Fibroblast of skin of left biceps (primary cell): ENCODE measurements at regions not wholly inside any gene's neighbourhood (a gene's known extent, or its start where the extent isn't known, plus 50 kb on each side); places are given as distances from the start of the nearest gene placed in this dataset.

ENCODE experiments used
- DNase-seq, 2 experiments: peaks; one replicate each; pipeline ENCODE4 v3.0.0-alpha.2; 2013; ENCODE audit warnings: low read depth in 2 of 2

GRCh38 chr18:56026509-56026908, 438.5 kb upstream of the TCF4 start:
- no peak for DNase-seq

GRCh38 chr18:56021809-56022195, 433.8 kb upstream of the TCF4 start:
- no peak for DNase-seq

GRCh38 chr18:56021136-56021808, 433.3 kb upstream of the TCF4 start:
- DNase-seq = no peak

DNA sequence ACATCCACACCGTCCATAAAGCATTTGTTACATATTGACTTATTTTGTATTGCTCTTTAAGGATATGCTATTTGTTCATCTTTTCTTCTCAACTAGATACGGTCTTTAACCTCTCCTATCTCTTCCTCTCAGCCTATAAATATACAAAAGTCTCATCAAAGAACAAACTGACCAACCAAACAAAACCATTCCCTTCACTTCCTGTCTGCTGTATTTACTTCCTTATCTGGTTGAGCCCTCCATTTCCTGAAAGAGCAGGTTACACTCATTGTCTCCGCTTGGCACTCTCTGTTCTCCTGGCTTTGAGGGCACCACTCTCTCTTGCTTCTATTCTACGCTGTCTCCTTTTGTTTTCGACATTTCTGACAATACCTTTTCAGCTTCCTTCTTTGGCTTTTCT, 431.9 kb upstream of the TCF4 start:
- no peak for DNase-seq

DNA sequence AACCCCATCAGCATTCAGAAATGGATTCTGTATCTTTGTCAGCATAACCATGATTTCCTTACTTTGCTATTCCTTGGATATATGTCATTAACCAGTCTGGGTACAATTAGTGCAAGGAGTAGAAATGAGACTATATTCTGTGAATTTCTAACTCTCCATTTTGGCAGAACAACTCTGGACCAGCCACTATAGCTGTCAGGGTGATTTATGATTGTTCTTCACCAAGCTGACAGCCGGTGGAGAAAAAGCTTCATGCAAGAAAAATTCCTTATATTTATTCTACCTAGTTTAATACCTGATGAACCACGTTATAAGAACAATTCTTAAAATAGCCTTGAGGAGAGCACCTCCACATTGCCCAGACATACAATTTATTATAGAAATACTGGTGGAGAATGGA, 431.2 kb upstream of the TCF4 start:
- no peak for DNase-seq

DNA sequence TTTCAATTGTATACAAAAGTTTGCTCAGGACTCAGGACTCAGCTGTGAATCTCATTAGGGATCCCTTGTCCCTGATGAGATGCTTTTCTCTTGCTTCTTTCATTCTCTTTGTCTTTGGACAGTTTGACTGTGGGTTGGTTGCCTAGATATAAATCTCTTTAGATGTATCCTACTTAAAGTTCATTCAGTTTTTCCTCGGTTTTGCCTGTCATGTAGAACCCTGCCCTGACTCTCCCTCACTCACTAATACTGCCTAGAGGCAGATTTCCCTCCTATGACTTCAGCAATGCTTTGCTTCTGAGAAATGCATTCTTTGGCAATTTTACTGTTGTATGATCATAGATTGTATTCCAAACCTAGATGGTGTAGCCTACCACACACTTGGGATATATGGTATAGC, 421.4 kb upstream of the TCF4 start:
- no peak for DNase-seq

GRCh38 chr18:56003720-56004088, 415.7 kb upstream of the TCF4 start:
- no peak for DNase-seq

GRCh38 chr18:56003009-56003719, 415.2 kb upstream of the TCF4 start:
- no peak for DNase-seq

DNA sequence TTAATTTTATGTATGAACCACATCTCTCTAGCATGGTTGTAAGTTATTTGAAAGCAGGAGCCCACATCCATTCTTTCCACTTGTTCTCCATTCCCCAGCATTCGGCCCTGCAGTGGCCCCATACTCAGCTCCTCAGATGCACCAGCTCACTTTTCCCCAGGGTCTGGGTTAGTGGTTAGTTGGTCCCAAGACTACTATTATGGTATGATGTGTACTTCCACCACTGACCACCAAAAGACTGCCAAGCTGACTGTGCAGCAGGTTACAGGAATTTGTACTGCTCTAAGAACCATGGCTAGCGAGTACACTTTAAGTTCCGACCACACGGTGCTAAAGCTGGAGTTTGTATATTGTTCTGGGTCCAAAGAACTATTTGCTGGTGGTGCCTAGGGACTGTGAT, 413.6 kb upstream of the TCF4 start:
- no peak for DNase-seq

GRCh38 chr18:56000041-56000440, 412.0 kb upstream of the TCF4 start:
- no peak for DNase-seq

- no peak for DNase-seq
Observed at GRCh38 chr18:55999641-56000040, 411.6 kb upstream of the TCF4 start.

DNA sequence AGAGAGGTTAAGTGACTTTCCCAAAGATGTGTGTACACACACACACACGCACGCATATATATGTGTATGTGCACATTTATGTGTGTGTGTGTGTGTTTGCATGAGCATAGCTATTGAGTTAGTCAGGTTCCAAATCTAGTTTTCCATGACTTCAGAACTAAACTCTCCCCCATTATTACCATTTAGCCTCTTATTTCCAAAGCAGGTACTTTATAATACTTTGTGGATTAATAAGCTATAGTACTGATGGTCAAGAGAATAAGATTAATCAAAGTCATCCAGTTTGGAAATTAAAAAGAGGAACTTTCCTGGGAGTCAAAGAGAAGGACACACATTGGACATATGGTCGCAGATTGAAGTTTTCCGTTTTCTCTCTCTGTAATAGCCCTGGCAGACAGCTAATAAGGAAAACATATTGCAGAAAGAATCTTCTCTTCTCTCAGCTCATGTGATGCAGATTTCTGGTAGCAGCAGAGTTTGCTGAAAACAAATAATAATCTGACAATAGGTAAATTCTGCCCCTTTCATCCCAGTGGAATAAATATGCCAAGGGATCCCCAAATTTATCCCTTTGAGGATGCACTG, 410.9 kb upstream of the TCF4 start:
- DNase-seq = no peak

- DNase-seq = no peak
Observed at GRCh38 chr18:55998071-55998522, 410.1 kb upstream of the TCF4 start.

GRCh38 chr18:55997151-55997561, 409.2 kb upstream of the TCF4 start:
- DNase-seq = no peak

DNA sequence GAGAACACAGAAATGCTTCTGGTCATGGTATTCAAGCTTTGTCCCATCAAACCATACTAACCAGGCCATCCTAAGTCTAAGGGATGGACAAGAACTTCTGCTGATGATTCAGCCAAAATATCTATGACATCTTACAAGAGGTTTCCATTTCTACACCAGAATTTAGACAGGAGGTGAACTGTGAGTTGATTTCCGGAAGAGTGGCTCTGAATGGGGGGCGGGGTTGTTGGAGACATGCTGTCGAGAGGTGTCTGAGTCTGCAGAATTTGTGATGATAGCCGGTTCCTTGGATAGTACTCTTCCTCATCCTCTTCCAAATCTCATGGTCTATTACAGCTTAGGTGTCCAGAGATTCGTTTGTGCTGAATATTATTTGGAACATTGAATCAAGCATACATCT, 408.7 kb upstream of the TCF4 start:
- no peak for DNase-seq

GRCh38 chr18:55990186-55990585, 402.2 kb upstream of the TCF4 start:
- no peak for DNase-seq

GRCh38 chr18:55988537-55988936, 400.5 kb upstream of the TCF4 start:
- no peak for DNase-seq

GRCh38 chr18:55983433-55983832, 395.4 kb upstream of the TCF4 start:
- DNase-seq = peak; percentile 38 to 52

- no peak for DNase-seq
Observed at GRCh38 chr18:55982992-55983391, 395.0 kb upstream of the TCF4 start.

DNA sequence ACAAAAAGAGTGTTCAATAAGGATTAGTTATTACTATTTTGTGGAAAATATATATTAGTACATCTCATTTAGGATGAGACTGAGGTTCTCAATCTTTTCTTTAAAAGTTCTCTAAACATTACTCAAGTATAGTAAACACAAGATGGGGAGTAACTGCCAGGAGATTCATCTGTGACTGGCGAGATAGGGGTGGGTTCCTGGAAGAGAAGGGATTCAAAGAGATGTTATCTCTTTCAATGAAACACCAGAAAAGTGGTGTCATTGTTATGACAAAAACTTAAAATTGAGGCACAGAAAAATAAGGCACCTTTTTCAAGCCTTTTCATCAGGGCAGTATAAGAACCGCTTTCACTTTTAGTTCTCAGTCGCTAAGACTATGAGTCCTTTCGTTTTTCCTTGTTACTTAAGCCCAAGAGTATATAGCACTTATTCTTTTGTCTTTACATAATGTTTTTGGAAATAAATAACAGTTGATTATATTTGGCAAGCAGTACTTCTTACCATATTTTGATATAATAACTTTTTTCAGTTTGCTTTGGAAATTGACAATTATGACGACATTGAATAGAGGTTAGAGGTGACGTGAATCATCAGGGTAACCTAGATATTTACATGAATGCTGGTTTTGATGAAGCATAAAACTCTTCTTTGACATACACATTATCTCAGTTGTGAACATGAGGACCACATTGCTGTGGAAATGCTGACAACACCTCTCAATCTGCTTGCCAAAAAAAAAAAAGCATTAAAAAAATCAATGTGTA, 393.9 kb upstream of the TCF4 start:
- DNase-seq = no peak

- no peak for DNase-seq
Observed at GRCh38 chr18:55974521-55974920, 386.5 kb upstream of the TCF4 start.

- DNase-seq = no peak
Observed at GRCh38 chr18:55968550-55968949, 380.6 kb upstream of the TCF4 start.

DNA sequence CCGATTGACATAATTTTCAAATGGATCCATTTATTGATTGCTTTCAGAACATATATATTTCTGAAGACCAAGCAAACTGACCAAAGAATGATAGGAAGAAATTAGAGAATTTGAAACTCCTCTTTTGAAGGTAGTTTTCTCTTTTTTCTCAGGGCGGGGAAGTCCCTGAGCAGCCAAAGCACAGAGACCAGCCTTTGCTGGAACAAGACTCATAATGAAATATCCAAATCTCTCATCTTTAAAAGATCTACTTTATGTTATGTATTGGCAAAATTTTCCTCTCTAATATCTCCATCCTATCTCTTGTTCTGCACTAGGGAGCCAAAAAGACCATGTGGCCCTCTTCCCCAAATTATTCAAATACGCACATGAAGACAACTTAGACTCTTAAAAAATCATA, 379.0 kb upstream of the TCF4 start:
- no peak for DNase-seq
